ENCODE measurements at regions not wholly inside any gene's neighbourhood (a gene's known extent, or its start where the extent isn't known, plus 50 kb on each side); places are given as distances from the start of the nearest gene placed in this dataset.

DNA sequence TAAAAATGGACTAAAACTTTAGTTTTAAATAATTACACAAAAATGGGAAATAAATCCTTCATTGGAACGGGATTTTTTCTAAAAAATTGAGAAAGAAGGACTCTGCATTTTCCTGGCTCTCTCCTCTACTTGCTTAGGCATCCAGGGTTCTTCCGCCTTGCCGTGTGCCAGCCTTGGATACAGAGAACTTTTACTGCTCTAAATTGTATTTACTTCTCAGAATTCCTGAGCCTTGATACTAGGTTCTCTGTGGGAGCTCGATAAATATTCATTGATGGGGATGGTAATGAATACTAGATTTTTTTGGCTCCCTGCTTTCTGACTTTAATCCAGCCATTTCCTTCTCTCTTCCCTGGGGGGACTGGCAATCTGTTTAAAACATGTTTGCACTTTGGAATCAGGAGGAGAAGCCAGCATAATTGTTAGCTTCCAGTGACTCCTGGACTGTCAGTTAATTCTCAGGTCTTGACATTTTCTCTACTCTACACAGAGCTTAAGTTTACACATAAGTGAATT, 746.1 kb upstream of the LRRTM1 start:
- no peak for TF ChIP-seq CTCF (IDR thresholded peaks at IDR 0.05)
- no peak for TF ChIP-seq POLR2AphosphoS5 (IDR thresholded peaks at IDR 0.05)

All from breast epithelium (tissue), 3 donors.